NCI-H128 (cell line): ENCODE measurements at regions not wholly inside any gene's neighbourhood (a gene's known extent, or its start where the extent isn't known, plus 50 kb on each side); places are given as distances from the start of the nearest gene placed in this dataset.
"Not testable (repeated sequence)": the region's sequence is repeated elsewhere in the genome, so short reads cannot be mapped to it uniquely, and the experiment has no call there.

ENCODE experiments used
- DNase-seq: peaks from one replicate; lab custom pipeline; 2025; ENCODE audit not compliant: unreplicated experiment; lab: John Stamatoyannopoulos, UW

GRCh38 chr18:55694291-55694690 lies 106.3 kb upstream of the TCF4 start:
- no peak for DNase-seq

DNA sequence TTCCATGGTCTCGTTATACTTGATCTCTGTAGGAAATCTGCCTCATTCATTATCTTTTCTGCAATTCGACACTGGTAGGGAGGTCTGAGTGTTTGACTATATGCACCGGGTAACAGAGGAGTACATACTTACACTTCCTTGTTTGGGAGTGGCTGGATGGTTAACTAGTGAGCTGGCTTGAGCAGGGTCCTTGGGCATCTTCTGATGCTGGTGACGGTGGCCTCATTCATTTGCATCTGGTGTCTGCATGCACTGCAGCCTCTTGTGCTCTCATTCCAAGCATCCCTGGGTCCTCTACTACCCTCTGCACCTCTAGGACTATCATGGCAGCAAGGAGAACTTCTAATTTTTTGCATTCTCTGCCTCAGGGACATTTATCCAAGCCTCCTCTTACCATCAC lies 100.0 kb upstream of the TCF4 start:
- no peak for DNase-seq

GRCh38 chr18:55687106-55687505 lies 99.1 kb upstream of the TCF4 start:
- no peak for DNase-seq

GRCh38 chr18:55685638-55686037 lies 97.6 kb upstream of the TCF4 start:
- no peak for DNase-seq

GRCh38 chr18:55672574-55673361 lies 84.8 kb upstream of the TCF4 start:
- DNase-seq: no peak

DNA sequence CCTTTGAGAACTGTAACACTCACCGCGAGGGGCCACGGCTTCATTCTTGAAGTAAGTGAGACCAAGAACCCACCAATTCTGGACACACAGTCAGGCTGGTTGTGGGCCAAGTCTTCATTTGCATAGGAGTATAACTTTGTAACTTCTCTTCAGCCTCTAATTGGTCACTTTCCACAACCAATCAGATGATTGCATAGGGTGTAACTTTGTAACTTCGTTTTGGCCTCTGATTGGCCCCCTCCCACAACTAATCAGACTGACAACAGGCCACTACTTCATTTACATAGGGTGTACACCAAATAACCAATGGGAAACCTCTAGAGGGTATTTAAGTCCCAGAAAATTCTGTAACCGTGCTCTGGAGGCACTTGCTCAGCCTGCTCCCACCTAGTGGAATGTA lies 77.5 kb upstream of the TCF4 start:
- no peak for DNase-seq

DNA sequence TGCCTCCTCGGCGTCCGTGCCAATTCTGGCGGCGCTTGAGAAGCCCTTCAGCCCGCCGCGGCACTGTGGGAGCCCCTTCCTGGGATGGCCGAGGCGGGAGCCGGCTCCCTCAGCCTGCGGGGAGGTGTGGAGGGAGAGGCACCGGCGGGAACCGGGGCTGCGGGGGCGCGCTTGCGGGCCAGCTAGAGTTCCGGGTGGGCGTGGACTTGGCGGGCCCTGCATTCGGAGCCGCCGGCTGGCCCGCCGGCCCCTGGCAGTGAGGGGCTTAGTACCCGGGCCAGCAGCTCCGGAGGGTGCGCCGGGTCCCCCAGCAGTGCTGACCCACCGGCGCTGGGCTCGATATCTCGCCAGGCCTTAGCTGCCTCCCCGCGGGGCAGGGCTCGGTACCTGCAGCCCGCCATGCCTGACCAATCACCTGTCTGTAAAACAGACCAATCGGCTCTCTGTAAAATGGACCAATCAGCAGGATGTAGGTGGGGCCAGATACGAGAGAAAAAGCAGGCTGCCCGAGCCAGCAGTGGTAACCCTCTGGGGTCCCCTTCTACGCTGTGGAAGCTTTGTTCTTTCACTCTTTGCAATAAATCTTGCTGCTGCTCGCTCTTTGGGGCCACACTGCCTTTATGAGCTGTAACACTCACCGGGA lies 76.9 kb upstream of the TCF4 start:
- not testable (repeated sequence) for DNase-seq

GRCh38 chr18:55663891-55664290 lies 75.9 kb upstream of the TCF4 start:
- DNase-seq: no peak

GRCh38 chr18:55658598-55658997 lies 70.6 kb upstream of the TCF4 start:
- DNase-seq: no peak

DNA sequence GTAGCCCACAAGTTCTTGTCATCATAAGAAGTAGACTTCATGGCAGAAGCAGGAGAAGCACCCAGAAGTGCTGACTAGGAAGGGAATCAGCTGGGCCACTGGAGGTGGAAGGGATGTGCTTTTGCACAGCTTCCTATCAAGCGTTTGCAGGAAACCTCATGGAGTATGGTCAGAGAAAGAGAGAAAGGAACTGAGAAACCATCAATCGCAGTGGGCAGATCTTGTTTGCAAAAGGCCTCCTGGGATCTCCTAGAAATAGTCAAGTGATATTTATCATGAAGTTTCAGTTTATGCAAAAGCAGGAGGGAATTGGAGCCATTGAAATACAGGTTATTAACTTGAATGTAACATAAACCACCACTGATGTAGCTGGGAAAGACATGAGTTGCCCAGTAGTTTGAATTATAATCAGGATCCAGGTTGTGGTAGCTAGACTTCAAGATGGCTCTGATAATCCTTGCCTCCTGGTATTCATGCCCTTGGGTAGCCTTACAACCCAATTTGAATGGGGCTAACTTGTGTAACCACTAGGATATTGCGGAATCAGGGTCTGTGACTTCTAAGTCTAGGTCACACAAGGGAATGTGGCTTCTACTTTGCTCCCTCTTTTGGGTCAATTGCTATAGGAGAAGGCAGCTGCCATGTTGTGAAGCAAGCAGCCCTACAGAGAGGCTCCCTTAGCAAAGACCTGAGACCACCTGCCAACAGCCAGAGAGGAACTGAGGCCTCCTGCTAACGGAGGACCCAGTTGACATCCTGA lies 69.8 kb upstream of the TCF4 start:
- no peak for DNase-seq

DNA sequence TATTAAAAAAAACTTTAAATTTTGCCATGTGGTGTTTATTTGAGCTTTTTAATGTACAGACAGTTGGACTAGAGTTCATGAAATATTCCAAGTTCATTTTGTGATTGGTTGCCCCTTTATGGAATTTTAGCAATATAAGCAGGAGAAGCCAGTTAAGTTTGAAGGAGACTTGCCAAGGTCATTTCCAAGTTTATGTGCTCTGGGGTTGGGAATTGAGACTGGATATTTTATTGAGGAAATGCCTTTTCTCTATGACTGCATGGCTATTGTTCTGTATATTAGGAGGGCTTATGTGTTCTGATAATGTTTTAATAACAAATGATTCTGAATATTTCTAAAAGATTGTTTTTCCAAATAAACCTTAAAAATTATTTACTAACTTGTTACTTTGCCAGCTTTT lies 67.0 kb upstream of the TCF4 start:
- DNase-seq: no peak

DNA sequence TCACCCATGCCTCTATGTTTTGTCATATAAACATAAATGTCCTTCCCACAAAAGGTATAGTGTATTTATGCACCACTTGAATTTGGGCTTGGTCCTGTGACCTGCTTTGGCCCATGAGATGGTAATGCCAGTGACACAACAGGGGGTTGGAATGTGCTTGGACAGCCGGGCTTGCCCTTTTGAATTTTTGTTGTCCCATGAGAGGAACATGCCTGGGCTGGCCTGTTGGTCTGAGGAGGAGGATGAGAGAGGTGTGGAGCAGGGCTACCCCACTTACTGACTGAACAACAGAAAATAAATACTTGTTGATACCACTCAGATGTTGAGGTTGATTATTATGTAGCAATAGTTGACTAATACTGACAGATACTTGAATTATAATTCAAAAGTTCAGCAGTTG lies 63.2 kb upstream of the TCF4 start:
- DNase-seq: no peak

DNA sequence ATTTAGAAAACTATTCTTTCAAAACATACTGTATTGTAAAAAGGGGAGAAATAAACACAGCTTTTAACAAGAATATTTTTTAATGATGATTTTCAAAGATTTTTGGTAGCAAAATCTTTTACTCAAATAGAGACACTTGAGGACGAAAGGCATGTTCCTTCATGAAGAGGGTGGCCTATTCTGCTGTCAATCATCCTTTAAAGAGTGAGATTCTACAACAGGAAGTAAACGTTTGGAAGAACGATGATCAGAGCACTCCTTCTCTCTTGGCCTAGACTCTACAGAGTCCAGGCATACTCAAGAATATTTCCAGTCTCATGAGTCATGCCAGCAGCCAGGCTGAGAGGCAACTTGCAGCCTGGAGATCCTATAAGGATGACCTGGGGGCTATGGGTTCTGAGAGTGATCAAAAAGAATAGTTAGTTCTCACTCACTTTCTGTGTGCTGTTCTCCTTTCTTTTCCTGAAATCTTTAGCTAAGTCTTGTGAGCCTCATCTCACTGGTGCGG lies 62.4 kb upstream of the TCF4 start:
- DNase-seq: no peak

- DNase-seq: no peak
These were observed 59.3 kb upstream of the TCF4 start for GRCh38 chr18:55647331-55647730.

DNA sequence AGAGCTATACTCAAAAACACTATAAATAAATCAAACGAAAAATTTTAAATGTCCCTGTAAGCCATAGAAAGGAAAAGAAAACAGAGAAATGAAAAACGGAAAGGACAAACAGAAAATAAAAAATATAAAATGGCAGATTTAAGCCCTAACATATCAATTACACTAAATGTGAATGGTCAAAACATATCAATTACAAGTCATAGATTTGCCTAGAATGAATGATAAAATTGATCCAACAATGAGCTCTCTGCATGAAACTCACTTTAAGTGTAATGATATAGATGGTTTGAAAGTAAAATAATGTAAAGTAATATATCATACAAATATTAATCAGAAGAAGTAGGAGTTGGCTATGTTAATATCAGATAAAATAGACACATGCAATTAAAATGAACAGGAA lies 54.2 kb upstream of the TCF4 start:
- no peak for DNase-seq

DNA sequence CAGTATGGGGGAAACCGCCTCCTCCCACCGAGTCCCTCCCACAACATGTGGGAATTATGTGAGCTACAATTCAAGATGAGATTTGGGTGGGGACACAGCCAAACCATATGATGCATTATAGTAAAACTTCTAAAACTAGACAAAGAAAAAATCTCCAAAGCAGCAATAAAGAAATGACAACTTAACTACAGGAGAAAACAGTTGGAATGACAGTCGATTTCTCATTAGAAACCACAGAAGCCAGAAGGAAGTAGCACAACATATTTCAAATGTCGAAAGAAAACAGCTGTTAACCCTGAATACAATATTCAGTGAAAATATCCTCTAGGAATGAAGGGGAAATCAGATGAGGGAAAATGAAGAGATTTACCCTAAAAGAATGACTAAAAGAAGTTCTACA lies 53.5 kb upstream of the TCF4 start:
- no peak for DNase-seq
